HFFc6 (cell line): ENCODE measurements at regions not wholly inside any gene's neighbourhood (a gene's known extent, or its start where the extent isn't known, plus 50 kb on each side); places are given as distances from the start of the nearest gene placed in this dataset.

Source experiments
- DNase-seq: peaks from one replicate; pipeline ENCODE4 v3.0.0-alpha.2; 2018
- H3K27ac Mint-ChIP-seq: 2 replicates; pipeline ENCODE4 v1.8.0; 2020; ENCODE audit warnings: mild to moderate bottlenecking, mixed read lengths
- H3K27me3 Mint-ChIP-seq: 2 replicates; pipeline ENCODE4 v1.8.0; 2021; ENCODE audit warnings: mild to moderate bottlenecking, moderate library complexity, mixed read lengths; ENCODE audit not compliant: insufficient read depth
- H3K36me3 Mint-ChIP-seq: 2 replicates; pipeline ENCODE4 v1.8.0; 2021; ENCODE audit warnings: low read depth, mixed read lengths
- H3K4me1 Mint-ChIP-seq: 2 replicates; pipeline ENCODE4 v1.8.0; 2020; ENCODE audit warnings: low read depth, mixed read lengths
- H3K4me3 Mint-ChIP-seq: 2 replicates; pipeline ENCODE4 v1.8.0; 2020; ENCODE audit warnings: mild to moderate bottlenecking, moderate library complexity, mixed read lengths
- H3K9me3 Mint-ChIP-seq: 2 replicates; pipeline ENCODE4 v1.8.0; 2020; ENCODE audit warnings: mild to moderate bottlenecking, mixed read lengths
- CTCF ChIP-seq: fragments of 200-600 bp; sonication (generic); IDR thresholded peaks from 2 replicates; pipeline ENCODE4 v1.5.0; 2021; ENCODE audit warnings: antibody characterized with exemption, mild to moderate bottlenecking

GRCh38 chr3:181410870-181411269 lies 300.9 kb upstream of the SOX2 start:
- Mint-ChIP-seq H3K4me3 (no peak overlapping the region), H3K27ac (no peak overlapping the region), H3K9me3 (peaks cover 22% of the 10 kb centered on the region), H3K27me3 (no peaks in the 10 kb centered on the region), H3K36me3 (no peaks in the 10 kb centered on the region), H3K4me1 (no peaks in the 10 kb centered on the region)
- no peak for DNase-seq
- no peak for TF ChIP-seq CTCF

GRCh38 chr3:181403876-181404660 lies 307.7 kb upstream of the SOX2 start:
- peaks cover 49% of the 10 kb centered on the region for H3K9me3 Mint-ChIP-seq
- H3K27ac Mint-ChIP-seq, result no peak overlapping the region
- no peaks in the 10 kb centered on the region for H3K27me3 Mint-ChIP-seq
- no peak overlapping the region for H3K4me3 Mint-ChIP-seq
- DNase-seq, result no peak
- H3K4me1 Mint-ChIP-seq, result no peaks in the 10 kb centered on the region
- TF ChIP-seq CTCF, result no peak
- no peaks in the 10 kb centered on the region for H3K36me3 Mint-ChIP-seq

- no peak for DNase-seq
- Mint-ChIP-seq H3K9me3 (peaks cover 45% of the 10 kb centered on the region), H3K36me3 (no peaks in the 10 kb centered on the region), H3K4me1 (no peaks in the 10 kb centered on the region), H3K27me3 (no peaks in the 10 kb centered on the region), H3K27ac (no peak overlapping the region), H3K4me3 (no peak overlapping the region)
- no peak for TF ChIP-seq CTCF
Observed at GRCh38 chr3:181402347-181402746, 309.4 kb upstream of the SOX2 start.

- Mint-ChIP-seq H3K4me3 (no peak overlapping the region), H3K36me3 (no peaks in the 10 kb centered on the region), H3K27ac (no peak overlapping the region), H3K27me3 (no peaks in the 10 kb centered on the region; the same call in 1 of the 2 replicates), H3K9me3 (peaks cover 46% of the 10 kb centered on the region), H3K4me1 (no peaks in the 10 kb centered on the region)
- TF ChIP-seq CTCF, result no peak
- DNase-seq, result no peak
Observed at GRCh38 chr3:181384970-181385369, 326.8 kb upstream of the SOX2 start.

GRCh38 chr3:181383760-181384159 lies 328.0 kb upstream of the SOX2 start:
- Mint-ChIP-seq H3K27me3 (no peaks in the 10 kb centered on the region; the same call in 1 of the 2 replicates), H3K4me3 (no peak overlapping the region), H3K36me3 (no peaks in the 10 kb centered on the region), H3K4me1 (no peaks in the 10 kb centered on the region), H3K27ac (no peak overlapping the region), H3K9me3 (peaks cover 52% of the 10 kb centered on the region)
- no peak for DNase-seq
- TF ChIP-seq CTCF, result no peak
